ENCODE measurements at regions not wholly inside any gene's neighbourhood (a gene's known extent, or its start where the extent isn't known, plus 50 kb on each side); places are given as distances from the start of the nearest gene placed in this dataset.

DNA sequence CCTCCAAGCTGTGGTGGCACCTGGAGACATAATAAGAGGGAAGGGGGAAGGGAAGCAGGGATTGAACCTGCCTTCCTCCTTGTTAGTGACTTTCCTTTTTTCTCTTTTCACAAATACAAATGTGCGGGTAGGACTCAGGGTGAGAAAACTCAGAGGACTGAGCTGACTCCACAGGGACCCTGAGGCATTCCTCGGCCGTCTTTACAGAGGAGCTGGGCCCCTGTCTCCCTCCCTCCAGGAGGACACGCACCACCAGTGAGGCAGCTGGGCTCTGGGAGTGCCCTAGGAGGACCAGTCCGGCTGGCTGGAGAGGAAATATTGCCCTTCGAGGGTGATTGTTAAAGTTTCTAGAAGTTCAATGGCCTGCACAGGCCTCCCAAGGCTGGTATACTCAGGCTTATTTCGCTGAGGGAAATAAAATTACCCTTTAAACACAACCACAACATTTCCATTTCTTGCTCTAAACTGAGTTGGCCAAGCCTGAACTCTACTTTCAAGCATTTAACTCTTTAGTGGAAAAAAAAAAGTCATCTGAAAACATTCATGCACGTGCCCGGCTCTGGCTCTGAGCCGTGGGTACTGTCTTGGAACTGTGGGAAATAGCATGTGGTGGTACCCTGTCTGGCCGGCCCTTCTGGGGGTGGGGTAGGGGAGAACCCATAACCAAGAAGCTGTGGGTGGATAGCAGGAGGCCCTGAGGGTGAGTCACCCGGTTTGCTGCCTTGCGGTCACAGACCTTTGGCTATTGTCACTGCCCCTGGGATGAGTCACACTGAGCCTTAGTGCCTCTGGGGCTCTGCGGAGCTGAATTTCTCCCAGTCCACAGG lies 116.0 kb downstream of the COPS8 start:
- Histone ChIP-seq H2AFZ (ENCODE audit: insufficient read depth, low read depth, low read length, poor library complexity, severe bottlenecking) (no peak overlapping the region), H3K4me2 (replicated peaks; ENCODE audit: extremely low read depth, low read length, poor library complexity, severe bottlenecking) (no peak overlapping the region)

DNA sequence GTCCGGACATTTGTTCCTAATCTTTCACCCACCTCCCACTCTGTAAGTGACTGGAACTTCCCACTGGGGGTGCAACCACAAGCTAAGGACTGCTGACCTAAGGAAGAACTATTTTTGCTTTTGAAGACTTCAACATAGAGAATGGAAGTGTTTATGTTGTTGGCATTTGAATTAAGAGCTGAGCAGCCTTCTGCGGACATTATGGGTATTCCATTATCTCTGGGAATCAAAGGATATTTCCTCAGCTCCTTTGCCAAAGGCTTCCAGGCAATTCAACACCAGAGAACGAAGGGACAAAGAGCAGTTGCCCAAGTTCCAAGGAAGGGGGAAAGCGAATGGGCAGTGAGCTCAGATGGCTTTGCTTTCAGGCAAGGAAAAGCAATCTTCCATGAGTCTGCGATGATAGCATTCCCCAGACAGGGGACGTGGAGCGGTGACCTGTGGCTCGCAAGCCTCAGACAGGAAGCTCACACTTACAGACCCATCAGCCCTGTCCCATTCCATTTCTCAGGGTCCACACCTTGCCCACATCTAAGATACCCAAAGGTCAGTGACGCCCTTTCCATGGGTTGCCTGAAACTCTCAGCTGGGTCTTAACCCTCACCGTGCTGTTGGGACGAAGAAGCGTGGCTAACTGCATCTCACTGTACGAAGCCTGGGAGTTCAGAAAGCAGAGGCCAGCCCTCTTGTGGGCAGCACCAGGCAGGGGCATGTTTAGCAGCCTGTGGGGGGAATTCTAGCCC lies 116.8 kb downstream of the COPS8 start:
- no peak overlapping the region for H3K27ac Mint-ChIP-seq
- no peak for DNase-seq
- H3K9me3 ChIP-seq (replicated peaks in 1 of 2; ENCODE audit: control insufficient read depth in 1 of 2, insufficient read depth in 1 of 2, low read length in 2 of 2) = no peaks in the 10 kb centered on the region
- H3K4me1 ChIP-seq (ENCODE audit: control insufficient read depth in 1 of 2, insufficient read depth in 2 of 2, low read length in 2 of 2) = no peaks in the 10 kb centered on the region
- no peak overlapping the region for H3K4me3 Mint-ChIP-seq
- H3K4me3 ChIP-seq (replicated peaks in 1 of 3; ENCODE audit: low read depth in 2 of 3, low read length in 3 of 3) = no peak overlapping the region
- WGBS (ENCODE audit: insufficient coverage) = 95% methylated on average over 12 of the region's 13 CpGs
- no peak overlapping the region for H3K4me2 ChIP-seq (replicated peaks; ENCODE audit: extremely low read depth, low read length, poor library complexity, severe bottlenecking)
- H3K9ac ChIP-seq (ENCODE audit: insufficient read depth, low read length, poor library complexity, severe bottlenecking) = no peak overlapping the region
- intact Hi-C loops (cut with micrococcal nuclease) = no loop called here
- TF ChIP-seq, protein P1, sequence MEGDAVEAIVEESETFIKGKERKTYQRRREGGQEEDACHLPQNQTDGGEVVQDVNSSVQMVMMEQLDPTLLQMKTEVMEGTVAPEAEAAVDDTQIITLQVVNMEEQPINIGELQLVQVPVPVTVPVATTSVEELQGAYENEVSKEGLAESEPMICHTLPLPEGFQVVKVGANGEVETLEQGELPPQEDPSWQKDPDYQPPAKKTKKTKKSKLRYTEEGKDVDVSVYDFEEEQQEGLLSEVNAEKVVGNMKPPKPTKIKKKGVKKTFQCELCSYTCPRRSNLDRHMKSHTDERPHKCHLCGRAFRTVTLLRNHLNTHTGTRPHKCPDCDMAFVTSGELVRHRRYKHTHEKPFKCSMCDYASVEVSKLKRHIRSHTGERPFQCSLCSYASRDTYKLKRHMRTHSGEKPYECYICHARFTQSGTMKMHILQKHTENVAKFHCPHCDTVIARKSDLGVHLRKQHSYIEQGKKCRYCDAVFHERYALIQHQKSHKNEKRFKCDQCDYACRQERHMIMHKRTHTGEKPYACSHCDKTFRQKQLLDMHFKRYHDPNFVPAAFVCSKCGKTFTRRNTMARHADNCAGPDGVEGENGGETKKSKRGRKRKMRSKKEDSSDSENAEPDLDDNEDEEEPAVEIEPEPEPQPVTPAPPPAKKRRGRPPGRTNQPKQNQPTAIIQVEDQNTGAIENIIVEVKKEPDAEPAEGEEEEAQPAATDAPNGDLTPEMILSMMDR (IDR thresholded peaks at IDR 0.05) = no peak
- no peaks in the 10 kb centered on the region for H3K36me3 Mint-ChIP-seq
- peaks cover 0 to 7% (median 0%) of the 10 kb centered on the region in 7 donors for H3K9me3 Mint-ChIP-seq
- no peaks in the 10 kb centered on the region for H3K36me3 ChIP-seq (replicated peaks in 1 of 2; ENCODE audit: control insufficient read depth in 1 of 2, insufficient read depth in 2 of 2, low read length in 2 of 2)
- H2AFZ ChIP-seq (ENCODE audit: insufficient read depth, low read depth, low read length, poor library complexity, severe bottlenecking) = no peak overlapping the region
- H3K27ac ChIP-seq (ENCODE audit: low read depth in 1 of 2, low read length in 2 of 2) = no peak overlapping the region
- no peaks in the 10 kb centered on the region for H4K20me1 ChIP-seq (ENCODE audit: insufficient read depth, low read length)
- H3K27me3 ChIP-seq (ENCODE audit: control insufficient read depth in 2 of 2, insufficient read depth in 2 of 2, low read length in 2 of 2) = peaks cover 0 to 4% of the 10 kb centered on the region in 2 donors
- H3K27me3 Mint-ChIP-seq (ENCODE audit: low read depth in 3 of 3) = peaks cover 10 to 15% (median 15%) of the 10 kb centered on the region in 3 donors
- no peaks in the 10 kb centered on the region for H3K4me1 Mint-ChIP-seq
- H3K79me2 ChIP-seq (ENCODE audit: insufficient read depth, low read length) = no peaks in the 10 kb centered on the region

More for the DNA sequence above, 116.0 kb downstream of the COPS8 start:
- TF ChIP-seq, protein P1 (IDR thresholded peaks at IDR 0.05) = no peak
- H3K27ac ChIP-seq (ENCODE audit: low read depth in 1 of 2, low read length in 2 of 2) = no peak overlapping the region
- intact Hi-C loops (cut with micrococcal nuclease) = no loop called here
- H3K4me3 ChIP-seq (replicated peaks in 1 of 3; ENCODE audit: low read depth in 2 of 3, low read length in 3 of 3) = no peak overlapping the region
- peaks cover 0 to 10% of the 10 kb centered on the region in 2 donors for H3K27me3 ChIP-seq (ENCODE audit: control insufficient read depth in 2 of 2, insufficient read depth in 2 of 2, low read length in 2 of 2)
- Mint-ChIP-seq H3K27ac (no peak overlapping the region), H3K27me3 (ENCODE audit: low read depth in 3 of 3) (peaks cover 9 to 13% (median 11%) of the 10 kb centered on the region in 3 donors), H3K4me1 (no peaks in the 10 kb centered on the region), H3K9me3 (peaks cover 0 to 7% (median 0%) of the 10 kb centered on the region in 7 donors), H3K36me3 (no peaks in the 10 kb centered on the region), H3K4me3 (no peak overlapping the region)
- WGBS (ENCODE audit: insufficient coverage) = 80% methylated on average over 10 of the region's 14 CpGs
- H3K4me1 ChIP-seq (ENCODE audit: control insufficient read depth in 1 of 2, insufficient read depth in 2 of 2, low read length in 2 of 2) = no peaks in the 10 kb centered on the region
- H3K9me3 ChIP-seq (replicated peaks in 1 of 2; ENCODE audit: control insufficient read depth in 1 of 2, insufficient read depth in 1 of 2, low read length in 2 of 2) = no peaks in the 10 kb centered on the region
- no peaks in the 10 kb centered on the region for H3K36me3 ChIP-seq (replicated peaks in 1 of 2; ENCODE audit: control insufficient read depth in 1 of 2, insufficient read depth in 2 of 2, low read length in 2 of 2)
- no peak for DNase-seq
- H3K9ac ChIP-seq (ENCODE audit: insufficient read depth, low read length, poor library complexity, severe bottlenecking) = no peak overlapping the region
- H3K79me2 ChIP-seq (ENCODE audit: insufficient read depth, low read length) = no peaks in the 10 kb centered on the region
- H4K20me1 ChIP-seq (ENCODE audit: insufficient read depth, low read length) = no peaks in the 10 kb centered on the region
